ENCODE measurements at regions not wholly inside any gene's neighbourhood (a gene's known extent, or its start where the extent isn't known, plus 50 kb on each side); places are given as distances from the start of the nearest gene placed in this dataset.

GRCh38 chr2:126041391-126042047, 614.4 kb upstream of the GYPC start:
- Histone ChIP-seq H3K79me2 (ENCODE audit: control insufficient read depth, insufficient read depth, low read length) (no peaks in the 10 kb centered on the region), H3K27ac (ENCODE audit: control insufficient read depth, insufficient read depth) (no peak overlapping the region), H3K36me3 (ENCODE audit: control insufficient read depth in 2 of 2, insufficient read depth in 2 of 2, low read length in 1 of 2) (no peaks in the 10 kb centered on the region), H3K4me2 (ENCODE audit: control insufficient read depth, insufficient read depth) (no peak overlapping the region), H3K4me3 (no peak overlapping the region), H2AFZ (ENCODE audit: control insufficient read depth, low read depth, low read length) (no peak overlapping the region), H3K27me3 (replicated peaks in 1 of 2; ENCODE audit: control insufficient read depth in 2 of 2, insufficient read depth in 2 of 2, low read length in 1 of 2) (no peaks in the 10 kb centered on the region), H3K4me1 (ENCODE audit: control insufficient read depth, insufficient read depth, low read length) (no peaks in the 10 kb centered on the region), H3K9me3 (replicated peaks; ENCODE audit: control insufficient read depth, insufficient read depth, low read length) (no peaks in the 10 kb centered on the region), H4K20me1 (ENCODE audit: control insufficient read depth, insufficient read depth) (no peaks in the 10 kb centered on the region), H3K9ac (ENCODE audit: control insufficient read depth, insufficient read depth, low read length) (no peak overlapping the region)
- ChIA-PET SMC1A (ENCODE audit: uncharacterized antibody, unreplicated experiment) (interaction anchor here (1.4 kb wide), 1 partner anchor 8 kb away, joined by 6 read pairs; no protein-coding TSS in a partner anchor), CTCF (no interaction called here), RAD21 (ENCODE audit: unreplicated experiment) (no interaction called here), POLR2A (no interaction called here)
- intact Hi-C loops (cut with micrococcal nuclease; ENCODE audit: unreplicated experiment) = no loop called here
- DNase-seq (ENCODE audit: low read depth, low spot score) = no peak
- no peak for ATAC-seq
- BruUV-seq (replicated peaks) = no TSS peak
- in situ Hi-C loops (cut with MboI) = no loop called here
- 0% methylated on average over 3 of the region's 3 CpGs for WGBS (ENCODE audit: insufficient coverage, insufficient replicate concordance, low lambda C conversion rate, missing lambda C conversion rate)
- no peak for FAIRE-seq
- no peak for TF ChIP-seq TARDBP (IDR thresholded peaks at IDR 0.05; ENCODE audit: borderline replicate concordance)
- no peak for TF ChIP-seq MTA2 (IDR thresholded peaks at IDR 0.05; ENCODE audit: low read depth)
- no peak for TF ChIP-seq YY1 (IDR thresholded peaks at IDR 0.05; ENCODE audit: low read depth, low read length)
- no peak for TF ChIP-seq SREBF1 (IDR thresholded peaks at IDR 0.05; ENCODE audit: low read length)
- TF ChIP-seq ATF2 (IDR thresholded peaks at IDR 0.05; ENCODE audit: low read length) = no peak
- no peak for TF ChIP-seq STAT3 (IDR thresholded peaks at IDR 0.05; ENCODE audit: low read depth, low read length)
- no peak for TF ChIP-seq POU2F2 (IDR thresholded peaks at IDR 0.05; ENCODE audit: borderline replicate concordance, low read depth, low read length)
- TF ChIP-seq SRF (IDR thresholded peaks at IDR 0.05; ENCODE audit: low read depth in 2 of 2, low read length in 2 of 2) = no peak
- TF ChIP-seq CBX5 (IDR thresholded peaks at IDR 0.05; ENCODE audit: low read depth) = no peak
- no peak for TF ChIP-seq MAX (IDR thresholded peaks at IDR 0.05; ENCODE audit: low read depth, low read length)
- TF ChIP-seq NRF1 (conservative IDR thresholded peaks at IDR 0.05; ENCODE audit: low read depth, low read length) = no peak
- TF ChIP-seq BHLHE40 (IDR thresholded peaks at IDR 0.05; ENCODE audit: borderline replicate concordance in 1 of 2, low read depth in 2 of 2, low read length in 1 of 2) = no peak
- TF ChIP-seq RBBP5 (conservative IDR thresholded peaks at IDR 0.05) = no peak

All from GM12878 (cell line).